ENCODE measurements at regions not wholly inside any gene's neighbourhood (a gene's known extent, or its start where the extent isn't known, plus 50 kb on each side); places are given as distances from the start of the nearest gene placed in this dataset.
A peak's percentile ranks its signal among the peaks of the same experiment; 100 is the strongest.

DNA sequence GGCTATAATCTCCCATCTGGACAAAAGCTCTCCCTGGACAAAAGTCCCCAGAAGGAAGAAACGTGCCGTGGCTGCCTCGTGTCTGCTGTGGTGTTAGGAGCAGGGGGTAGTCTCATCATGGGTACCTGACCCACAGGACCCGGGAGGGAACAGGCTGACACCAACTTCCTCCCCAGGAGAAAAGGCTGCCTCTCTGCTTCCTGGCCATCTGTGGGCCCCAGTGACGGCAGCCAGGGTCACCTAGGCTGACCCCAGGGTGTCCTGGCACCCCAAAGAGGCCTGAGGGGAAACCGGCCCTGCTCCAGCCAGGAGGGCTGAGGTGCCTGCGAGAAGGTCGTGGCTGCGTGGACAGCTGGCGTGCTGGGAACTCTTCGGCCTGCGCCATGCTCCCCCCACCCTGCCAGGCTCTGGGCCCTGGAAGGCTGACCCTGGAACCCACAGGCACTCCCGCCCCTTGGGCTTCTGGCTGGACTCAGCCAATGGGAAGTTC, 133.9 kb downstream of the RFLNA start:
- DNase-seq (ENCODE audit: low read depth), result no peak

DNA sequence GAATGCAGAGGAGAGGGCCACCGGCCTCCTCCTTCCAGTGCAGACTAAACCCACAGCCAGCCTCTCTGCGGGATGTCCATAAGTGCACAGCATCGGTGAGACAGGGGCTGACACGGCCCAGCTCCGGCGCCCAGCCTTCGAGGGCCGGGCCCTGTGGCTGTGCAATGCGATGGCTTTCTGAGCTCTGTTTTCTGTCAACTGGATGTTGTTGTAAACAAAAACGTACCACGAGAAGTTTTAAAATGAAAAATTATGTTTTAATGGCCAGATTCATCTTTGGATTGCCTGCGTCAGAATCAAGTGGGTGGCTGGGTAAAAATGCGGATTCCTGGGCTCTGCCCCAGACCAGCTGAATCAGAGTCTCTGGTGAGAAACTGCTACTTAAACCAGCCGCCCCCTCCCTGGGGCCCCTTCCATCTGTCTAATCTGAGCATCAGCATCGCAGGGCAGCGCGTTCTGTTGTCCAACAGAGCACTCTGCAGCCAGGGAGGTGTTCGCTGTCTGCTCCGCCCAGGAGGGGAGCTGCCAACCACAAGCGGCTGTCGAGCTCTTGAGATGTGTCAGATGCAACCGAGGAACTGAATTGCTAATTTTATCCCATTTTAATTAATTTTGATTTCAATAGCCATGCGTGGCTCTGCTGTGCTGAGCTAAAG, 133.4 kb downstream of the RFLNA start:
- peak; percentile 67 for DNase-seq (ENCODE audit: low read depth)

DNA sequence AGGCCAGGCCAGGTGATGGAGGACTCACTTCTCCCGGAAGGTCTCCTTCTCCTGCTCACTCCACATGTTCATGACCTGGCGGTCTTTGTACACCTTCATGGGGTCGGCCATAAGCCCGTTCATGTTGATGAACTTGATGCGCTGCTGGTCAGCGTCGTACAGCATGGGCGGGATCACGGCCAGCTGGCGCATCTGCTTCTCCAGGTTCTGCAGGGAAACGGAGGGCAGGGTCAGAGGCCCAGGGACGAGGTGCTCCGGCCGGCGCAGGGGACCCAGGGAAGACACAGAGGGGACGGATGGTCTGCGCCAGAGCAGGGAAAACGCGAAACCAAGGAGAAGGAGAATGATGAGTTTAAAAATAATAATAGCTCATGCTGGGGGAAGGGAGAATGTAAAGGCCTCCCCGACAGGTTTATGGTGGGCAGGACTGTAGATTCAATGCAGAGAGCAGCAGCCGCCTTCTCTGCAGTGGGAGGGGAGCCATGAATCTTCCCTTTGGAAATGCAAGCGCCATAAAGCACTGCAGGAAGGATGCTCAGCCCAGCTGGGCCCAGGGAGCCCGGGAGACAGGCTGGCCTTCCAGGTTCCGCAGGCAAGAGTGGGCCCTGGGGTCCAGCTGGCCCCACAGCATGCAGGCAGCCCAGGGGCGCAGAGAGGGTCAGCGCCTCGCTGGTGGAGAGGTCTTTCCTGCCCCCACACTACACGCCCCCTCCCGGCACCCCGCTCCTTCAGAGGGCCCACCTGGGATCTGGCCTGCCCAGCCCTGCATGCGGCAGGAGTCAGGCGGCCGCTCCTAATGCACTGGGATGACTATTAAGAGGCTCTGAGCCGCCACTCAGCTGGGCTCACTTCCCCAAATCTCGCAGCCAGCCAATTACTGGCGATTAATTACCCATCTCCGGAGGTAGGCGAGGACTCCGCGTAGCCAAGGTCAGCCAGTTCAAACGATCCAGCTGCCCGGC, 132.0 kb downstream of the RFLNA start:
- DNase-seq (ENCODE audit: low read depth), result no peak

DNA sequence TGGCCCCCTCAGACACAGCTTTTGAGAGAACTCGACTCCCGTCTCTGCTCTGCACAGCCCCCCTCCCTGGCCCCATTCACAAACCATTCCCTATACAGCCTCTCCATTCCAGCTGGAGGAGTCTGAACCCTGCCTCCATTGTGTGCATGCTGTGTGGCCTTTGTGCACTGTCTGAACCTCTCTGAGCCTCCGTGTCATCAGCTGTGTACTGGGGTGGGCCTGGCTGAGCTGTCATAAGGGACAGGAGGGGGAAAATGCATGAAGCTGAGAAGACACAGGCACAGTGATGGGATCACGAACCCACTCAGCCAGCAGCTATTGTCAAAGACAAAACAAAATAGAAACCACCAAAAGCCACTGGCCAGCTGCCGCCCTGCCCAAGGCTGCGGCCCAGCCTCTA, 130.8 kb downstream of the RFLNA start:
- no peak for DNase-seq (ENCODE audit: low read depth)

DNA sequence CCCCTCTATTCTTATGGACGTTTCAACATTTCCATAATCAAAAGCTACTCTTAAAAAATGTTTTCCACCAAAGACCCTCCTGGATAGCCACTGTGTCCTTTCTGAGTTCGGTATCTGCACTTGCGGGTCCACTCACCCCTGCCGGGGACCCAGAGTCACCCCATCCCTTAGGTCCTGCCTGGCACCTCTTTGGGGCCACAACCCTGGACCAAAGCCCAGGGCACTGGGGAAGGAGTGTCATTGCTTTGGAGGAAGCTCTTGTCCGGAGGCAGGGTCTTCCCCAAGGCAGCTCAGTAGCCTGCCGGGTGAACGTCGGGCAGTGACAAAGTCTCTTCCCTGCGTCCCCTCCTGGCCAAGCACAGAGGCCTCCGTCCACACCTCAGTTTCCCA, 129.6 kb downstream of the RFLNA start:
- no peak for DNase-seq (ENCODE audit: low read depth)

DNA sequence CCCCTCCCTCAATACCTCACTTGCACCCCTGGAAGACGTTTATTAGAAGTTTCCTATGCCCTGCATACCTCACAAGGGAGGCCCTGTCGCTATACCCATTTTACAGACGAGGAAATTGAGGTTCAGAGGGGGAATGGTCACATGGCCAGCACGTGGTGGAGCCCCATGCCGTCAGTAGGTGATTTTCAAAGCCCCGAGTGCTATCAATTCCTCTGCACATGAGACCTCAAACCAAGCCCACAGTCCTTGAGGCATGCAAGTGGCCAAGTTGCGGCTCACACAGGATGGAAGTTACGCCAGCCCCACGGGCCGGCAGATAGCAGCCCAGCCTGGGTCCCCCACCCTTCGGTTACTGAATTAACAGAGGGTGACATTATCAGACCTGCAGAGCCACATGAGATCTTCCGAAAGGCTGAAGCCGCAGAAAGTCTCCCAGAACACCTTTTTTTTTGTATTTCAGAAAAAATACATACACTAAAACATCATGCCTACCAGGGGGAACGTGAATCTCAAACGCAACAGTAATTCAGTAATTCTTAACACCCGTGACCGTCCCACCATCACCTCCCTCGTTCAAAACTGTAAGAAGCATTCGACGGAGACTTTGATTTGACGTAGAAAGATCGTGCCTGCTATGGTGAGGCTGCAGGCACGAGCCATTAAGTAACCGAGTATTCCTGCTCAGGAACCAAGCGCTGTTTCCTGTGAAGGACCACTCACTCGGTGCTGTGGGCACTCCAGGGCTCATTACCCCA, 129.0 kb downstream of the RFLNA start:
- DNase-seq (ENCODE audit: low read depth), result no peak

DNA sequence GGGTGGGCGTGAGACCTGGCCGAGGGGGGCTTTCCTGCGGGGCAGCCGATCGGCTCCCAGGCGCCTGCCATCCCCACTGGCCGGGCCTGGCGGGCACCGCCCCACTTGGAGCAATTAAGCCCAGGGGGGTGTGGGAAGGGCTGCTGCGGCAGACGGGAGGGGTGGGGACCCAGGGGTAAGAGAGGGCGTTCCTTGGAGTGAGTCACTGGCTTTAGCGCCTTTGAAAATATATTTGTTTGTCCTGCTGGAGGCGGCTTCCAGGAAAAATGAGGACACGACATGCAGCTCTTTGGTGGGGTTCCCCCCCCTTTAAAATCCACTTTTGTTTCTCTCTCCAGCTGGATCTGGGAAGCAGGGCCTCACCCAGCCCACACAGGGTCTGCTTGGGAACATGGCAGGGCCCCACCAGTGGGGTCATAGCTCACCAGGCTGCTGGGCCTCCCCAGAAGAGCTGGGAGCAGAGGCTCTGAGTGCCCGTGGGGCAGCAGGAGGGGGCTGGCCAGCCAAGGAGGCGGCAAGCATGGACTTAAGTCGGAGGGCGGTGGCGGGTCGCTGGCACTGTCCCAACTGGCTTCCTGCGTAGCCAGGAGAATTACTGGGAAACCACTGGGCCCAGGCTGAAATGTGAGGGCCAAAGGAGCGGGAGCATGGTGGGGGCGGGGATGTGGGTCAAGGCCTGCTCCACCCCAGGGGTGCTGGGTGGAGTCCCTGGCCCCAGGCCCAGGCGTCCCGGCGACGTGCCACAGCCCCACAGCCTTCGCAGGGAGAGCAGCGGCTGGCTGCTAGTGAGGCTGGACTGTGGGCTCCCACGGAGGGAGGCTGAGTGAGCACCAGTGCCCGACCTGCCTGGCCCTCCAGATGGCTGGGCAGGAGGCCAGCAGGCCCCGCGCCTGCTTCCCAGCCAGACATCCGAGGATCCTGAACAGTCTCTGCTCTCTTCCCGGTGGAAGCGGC, 128.0 kb downstream of the RFLNA start:
- DNase-seq (ENCODE audit: low read depth), result peak; percentile 78

DNA sequence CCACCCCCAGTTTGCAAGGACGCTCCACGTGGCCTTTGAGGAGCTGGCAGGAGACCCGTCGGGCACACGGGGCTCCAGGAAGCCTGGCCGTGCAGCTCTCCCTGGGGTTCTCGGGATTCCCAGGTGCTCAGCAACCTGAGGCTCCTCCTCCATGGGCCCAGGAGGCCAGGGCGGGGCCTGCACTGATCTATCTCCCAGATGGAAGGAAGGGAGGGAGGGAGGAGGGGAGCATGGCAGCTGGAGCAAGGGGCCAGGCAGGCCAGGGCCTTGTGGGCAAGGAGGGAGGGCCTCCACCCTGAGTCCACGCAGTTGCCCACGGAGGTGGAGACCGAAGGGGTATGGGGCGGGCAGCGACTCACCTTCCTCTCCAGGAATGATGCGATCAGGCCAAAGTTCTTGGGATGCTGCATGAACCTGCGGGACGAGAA, 127.3 kb downstream of the RFLNA start:
- DNase-seq (ENCODE audit: low read depth), result no peak

DNA sequence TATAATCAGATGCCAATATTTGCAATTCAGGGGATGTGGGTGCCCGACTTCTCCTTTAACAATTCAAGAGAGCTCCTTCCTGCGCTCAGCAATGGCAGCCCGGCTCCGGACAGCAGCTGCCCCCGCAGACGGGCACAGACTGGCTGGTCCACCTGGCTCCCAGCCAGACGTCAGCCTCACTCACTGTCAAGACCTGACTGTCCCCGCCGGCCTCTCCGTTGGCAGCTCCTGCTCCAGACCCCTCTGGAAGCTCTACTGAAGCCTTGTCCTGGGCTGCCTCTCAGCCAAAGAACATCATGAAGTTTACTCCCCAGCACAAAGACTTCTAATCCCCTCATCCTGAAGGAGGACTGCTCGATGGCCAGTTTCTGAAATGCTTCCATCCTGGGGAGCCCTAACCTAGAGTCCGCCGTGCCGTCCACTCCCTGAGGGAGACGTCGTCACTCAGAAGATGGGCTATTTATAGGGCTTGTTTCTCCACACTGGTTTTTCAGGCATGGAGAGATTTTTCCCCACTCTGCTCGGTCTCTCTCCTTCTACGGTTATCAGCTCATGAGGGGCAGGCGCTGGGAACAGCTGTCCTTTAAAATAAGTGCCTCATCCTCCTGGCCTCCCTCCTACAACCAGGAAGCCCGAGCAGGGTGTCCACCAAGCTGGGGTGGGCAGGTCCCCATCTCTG, 126.2 kb downstream of the RFLNA start:
- no peak for DNase-seq (ENCODE audit: low read depth)

DNA sequence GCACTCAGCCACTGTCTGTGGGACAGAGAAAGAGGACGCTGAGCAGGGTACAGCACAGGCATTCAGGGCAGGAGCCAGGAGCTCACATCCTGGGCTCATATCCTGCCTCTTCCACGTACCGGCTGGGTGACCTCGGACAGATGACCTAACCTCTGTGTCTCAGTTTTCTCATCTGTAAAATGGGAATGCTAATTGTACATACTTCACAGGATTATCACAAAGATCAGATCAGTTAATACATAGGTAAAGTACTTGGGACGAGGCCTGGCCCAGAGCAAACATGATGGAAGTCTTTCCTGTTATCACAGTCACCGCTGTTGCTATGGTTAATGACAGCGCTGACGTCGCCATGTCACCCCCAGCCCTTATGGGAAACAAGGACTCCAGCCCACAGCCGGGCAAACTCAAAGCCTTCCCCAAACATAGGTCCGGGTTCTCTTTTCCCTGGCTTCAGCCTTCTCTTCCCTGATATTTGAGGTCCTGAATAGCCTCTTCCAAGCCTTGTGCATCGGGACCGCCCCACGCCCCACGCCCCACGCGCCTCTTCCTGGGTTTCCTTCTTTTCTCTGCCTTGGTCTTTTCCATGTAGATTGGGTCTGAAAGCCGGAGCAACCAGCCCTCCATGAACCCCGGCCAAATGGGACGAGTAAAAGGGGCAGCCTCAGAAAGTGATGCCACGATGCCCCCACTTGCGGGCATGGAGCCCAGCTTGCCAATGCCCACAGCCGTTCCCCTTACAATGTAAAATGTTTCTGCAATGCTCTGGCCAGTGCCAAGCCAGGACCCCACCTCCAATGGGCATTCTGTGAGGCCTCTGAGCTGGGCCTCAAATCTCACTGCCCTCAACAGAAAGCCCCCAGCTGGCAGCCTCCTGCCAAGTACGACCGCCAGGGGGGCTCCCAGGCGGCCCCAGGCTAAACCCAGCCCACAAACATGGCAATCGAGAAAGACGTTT, 125.4 kb downstream of the RFLNA start:
- DNase-seq (ENCODE audit: low read depth), result no peak

DNA sequence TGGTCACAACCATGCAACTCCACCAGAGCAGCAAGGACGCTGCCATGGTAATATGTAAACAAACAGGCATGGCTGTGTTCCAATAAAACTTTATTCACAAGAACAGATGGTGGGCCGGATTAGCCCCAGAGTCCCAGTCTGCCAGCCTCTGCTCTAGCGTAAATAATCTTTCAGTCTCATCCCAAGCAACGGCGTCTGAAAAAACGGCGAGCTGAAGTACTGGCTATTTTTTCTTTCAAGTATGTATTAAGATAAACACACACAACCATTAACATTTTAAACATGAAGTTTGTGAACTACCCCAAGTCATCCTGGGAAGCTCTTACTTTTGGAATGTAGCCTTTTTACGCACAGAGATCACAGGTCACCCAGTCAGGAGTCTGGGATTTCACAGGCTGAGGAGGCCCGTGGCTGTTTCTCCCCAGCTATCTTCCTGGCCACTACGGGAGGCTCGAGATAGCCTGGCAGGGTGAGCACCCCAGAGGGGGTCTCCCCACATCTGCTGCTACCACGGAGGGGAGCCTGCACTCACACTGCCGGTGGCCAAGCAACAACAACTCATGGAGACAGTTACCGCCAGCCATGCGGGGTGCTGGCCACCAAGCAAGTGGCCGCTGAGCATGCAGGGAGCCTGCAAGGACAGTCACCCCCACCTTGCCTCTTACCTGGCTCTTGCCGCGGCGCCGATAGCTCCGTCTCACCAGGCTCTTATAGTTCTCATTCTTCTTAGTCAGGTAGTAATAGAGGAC, 124.6 kb downstream of the RFLNA start:
- no peak for DNase-seq (ENCODE audit: low read depth)

DNA sequence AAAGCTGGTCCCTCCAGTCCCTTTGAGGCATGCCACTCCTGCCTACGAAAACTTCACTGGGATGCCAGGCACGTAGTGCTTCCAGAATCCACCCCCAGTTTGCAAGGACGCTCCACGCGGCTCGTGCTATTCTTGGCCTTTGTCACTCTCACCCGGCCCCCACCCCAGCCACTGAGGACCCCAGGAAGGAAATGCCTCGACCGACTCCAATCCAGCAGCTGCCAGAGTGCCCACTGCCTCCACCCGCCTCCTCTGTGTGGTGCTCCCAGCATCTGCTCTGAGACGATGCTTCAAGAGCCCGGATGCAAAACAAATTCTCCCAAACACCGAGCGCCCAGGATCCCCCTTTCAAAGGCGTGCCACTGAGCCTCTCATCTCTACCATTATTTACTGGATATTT, 123.9 kb downstream of the RFLNA start:
- DNase-seq (ENCODE audit: low read depth), result no peak

DNA sequence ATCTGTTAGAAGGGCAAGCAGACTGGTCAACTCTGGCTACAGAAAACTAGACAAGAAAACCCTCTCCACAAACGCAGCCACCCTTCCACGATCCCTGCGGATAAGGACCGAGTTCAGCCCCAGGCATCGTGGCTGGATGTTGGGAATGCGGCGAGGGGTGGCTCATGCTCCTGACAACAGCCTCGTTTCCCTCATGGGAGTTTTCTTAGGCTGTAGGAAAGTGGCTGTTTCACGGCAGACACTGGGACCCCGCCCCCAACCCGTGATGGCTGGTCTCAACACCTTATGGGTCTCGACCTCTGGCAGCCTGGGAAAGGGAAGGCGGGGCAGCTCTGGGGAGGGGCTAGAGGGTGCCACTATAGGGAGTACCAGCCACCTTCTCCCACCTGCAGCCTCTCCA, 123.3 kb downstream of the RFLNA start:
- no peak for DNase-seq (ENCODE audit: low read depth)

DNA sequence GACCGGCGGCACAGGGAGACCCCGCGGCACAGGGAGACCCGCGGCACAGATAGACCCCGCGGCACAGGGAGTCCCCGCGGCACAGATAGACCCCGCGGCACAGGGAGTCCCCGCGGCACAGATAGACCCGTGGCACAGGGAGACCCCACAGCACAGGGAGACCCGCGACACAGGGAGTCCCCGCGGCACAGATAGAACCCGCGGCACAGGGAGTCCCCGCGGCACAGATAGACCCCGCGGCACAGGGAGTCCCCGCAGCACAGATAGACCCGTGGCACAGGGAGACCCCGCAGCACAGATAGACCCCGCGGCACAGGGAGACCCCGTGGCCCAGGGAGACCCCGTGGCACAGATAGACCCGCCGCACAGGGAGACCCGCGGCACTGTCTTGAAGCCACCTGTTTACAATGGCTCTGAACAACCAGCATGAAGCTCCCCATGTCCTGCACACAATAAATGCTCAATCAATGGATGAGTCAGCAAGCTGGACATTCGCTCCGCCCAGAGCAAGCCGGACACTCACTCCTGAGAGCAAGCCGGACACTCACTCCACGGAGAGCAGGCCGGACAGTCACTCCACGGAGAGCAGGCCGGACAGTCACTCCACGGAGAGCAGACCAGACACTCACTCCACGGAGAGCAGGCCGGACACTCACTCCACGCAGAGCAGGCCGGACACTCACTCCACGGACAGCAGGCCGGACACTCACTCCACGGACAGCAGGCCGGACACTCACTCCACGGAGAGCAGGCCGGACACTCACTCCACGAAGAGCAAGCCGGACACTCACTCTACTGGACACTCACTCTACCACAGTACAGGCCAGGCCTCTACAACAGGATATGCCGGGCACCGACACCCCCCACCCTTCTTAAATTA, 121.9 kb downstream of the RFLNA start:
- DNase-seq (ENCODE audit: low read depth), result no peak

DNA sequence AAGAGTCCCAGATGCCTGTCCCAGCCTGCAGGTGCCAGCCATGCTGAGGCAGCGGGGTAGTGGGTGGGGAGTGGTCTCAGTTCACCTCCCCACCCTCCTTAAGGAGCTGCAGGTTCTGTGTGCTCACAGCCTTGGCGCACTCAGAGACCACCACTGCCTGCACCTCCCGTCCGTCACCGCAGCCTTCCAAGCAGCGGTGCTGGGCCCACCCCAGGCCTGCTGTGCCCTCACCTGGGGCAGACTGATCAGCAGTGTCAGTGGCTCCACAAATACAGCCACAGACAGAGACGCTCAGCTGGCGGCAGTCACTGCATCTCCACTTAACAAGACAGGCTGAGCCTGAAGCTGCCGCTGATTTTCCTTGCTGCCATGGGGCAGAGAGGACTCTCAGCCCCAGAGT, 120.2 kb downstream of the RFLNA start:
- DNase-seq (ENCODE audit: low read depth), result no peak

DNA sequence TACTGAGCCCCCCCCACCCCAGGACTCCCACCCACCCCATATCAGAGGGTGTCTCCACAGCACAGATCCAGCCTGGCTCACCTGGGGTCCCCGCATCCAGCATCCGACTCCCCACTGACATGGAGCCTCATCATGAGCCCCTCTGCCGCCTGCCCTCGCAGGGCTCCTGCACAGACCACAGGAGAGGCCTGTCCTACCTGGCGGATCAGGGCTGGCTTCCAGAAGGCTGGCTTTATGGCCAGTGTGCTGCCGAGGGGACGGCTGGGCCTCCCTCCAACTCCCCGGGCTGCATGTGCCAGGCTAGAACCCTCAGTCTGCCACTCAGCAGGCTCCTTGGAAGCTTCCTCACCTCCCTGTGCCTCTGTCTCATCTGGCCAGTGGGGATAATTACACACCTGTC, 119.0 kb downstream of the RFLNA start:
- DNase-seq (ENCODE audit: low read depth), result no peak

DNA sequence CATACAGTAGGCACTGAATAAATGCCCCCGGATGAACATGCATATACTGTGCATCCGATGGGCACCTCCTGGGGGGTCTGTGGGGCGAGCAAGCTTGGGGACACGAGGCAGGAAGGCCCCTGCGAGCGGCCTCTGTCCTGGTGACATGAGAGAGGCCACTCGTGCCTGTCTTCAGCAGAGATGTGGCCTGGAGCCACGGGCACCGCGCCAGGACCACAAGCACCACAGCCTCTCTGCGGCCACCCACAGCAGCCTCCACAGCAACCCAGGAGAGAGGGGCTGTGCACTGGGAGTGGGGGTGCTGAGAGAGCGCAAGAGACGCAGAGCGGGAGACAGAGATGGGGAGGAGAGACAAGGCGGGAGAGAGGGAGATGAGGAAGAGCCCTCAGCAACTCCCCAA, 118.5 kb downstream of the RFLNA start:
- DNase-seq (ENCODE audit: low read depth), result no peak

DNA sequence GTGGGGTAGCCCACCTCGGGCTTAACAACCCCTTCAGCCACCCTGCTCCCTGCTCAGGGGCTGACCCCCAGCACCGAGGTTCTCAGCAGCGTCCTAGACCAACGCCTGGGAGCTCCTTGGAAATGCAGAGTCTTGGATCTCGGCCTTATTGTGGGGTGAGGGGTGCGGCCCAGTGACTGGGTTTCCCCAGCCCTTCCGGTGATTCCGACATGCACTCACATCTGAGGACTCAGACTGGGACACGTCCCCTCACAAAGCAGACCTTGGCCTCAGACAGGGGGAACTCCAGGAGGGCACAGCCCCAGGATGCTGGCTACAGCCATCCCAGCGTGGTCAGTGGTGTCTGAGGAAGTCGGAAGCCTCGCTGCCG, 117.7 kb downstream of the RFLNA start:
- DNase-seq (ENCODE audit: low read depth), result no peak

Data from GM04503 (cell line).